GM19351 (cell line): ENCODE measurements at regions not wholly inside any gene's neighbourhood (a gene's known extent, or its start where the extent isn't known, plus 50 kb on each side); places are given as distances from the start of the nearest gene placed in this dataset.
A peak's percentile ranks its signal among the peaks of the same experiment; 100 is the strongest.

Experiments
- ATAC-seq: cut with Tn5 transposase; IDR thresholded peaks from one replicate; pipeline ENCODE4 v1.9.1; 2021; ENCODE audit warnings: mild to moderate bottlenecking, moderate library complexity; ENCODE audit not compliant: unreplicated experiment

GRCh38 chr4:155564880-155565279, 101.8 kb upstream of the GUCY1A1 start:
- ATAC-seq: no peak

GRCh38 chr4:155564086-155564485, 102.6 kb upstream of the GUCY1A1 start:
- ATAC-seq: no peak

GRCh38 chr4:155559915-155560314, 106.7 kb upstream of the GUCY1A1 start:
- no peak for ATAC-seq

- no peak for ATAC-seq
These were observed 114.5 kb upstream of the GUCY1A1 start for GRCh38 chr4:155552180-155552579.

GRCh38 chr4:155548173-155548572, 118.5 kb upstream of the GUCY1A1 start:
- no peak for ATAC-seq

- no peak for ATAC-seq
These were observed 120.2 kb upstream of the GUCY1A1 start for GRCh38 chr4:155546451-155546850.

- no peak for ATAC-seq
These were observed 121.2 kb upstream of the GUCY1A1 start for GRCh38 chr4:155545456-155545855.

- ATAC-seq: no peak
These were observed 122.1 kb upstream of the GUCY1A1 start for GRCh38 chr4:155544547-155544946.

- ATAC-seq: peak; percentile 83
These were observed 123.4 kb upstream of the GUCY1A1 start for GRCh38 chr4:155543126-155543765.

GRCh38 chr4:155542415-155542814, 124.2 kb upstream of the GUCY1A1 start:
- no peak for ATAC-seq

GRCh38 chr4:155541716-155542115, 124.9 kb upstream of the GUCY1A1 start:
- ATAC-seq: no peak

GRCh38 chr4:155540698-155541097, 126.0 kb upstream of the GUCY1A1 start:
- ATAC-seq: no peak

GRCh38 chr4:155539746-155540145, 126.9 kb upstream of the GUCY1A1 start:
- ATAC-seq: no peak

- ATAC-seq: no peak
These were observed 130.7 kb upstream of the GUCY1A1 start for GRCh38 chr4:155535802-155536454.

- ATAC-seq: no peak
These were observed 134.1 kb upstream of the GUCY1A1 start for GRCh38 chr4:155532373-155533085.

GRCh38 chr4:155530857-155531256, 135.8 kb upstream of the GUCY1A1 start:
- no peak for ATAC-seq

- ATAC-seq: no peak
These were observed 136.4 kb upstream of the GUCY1A1 start for GRCh38 chr4:155530290-155530689.

- no peak for ATAC-seq
These were observed 136.9 kb upstream of the GUCY1A1 start for GRCh38 chr4:155529716-155530115.

- no peak for ATAC-seq
These were observed 137.4 kb upstream of the GUCY1A1 start for GRCh38 chr4:155529272-155529671.

GRCh38 chr4:155526452-155527169, 140.0 kb upstream of the GUCY1A1 start:
- no peak for ATAC-seq

GRCh38 chr4:155524926-155525455, 141.7 kb upstream of the GUCY1A1 start:
- no peak for ATAC-seq
